NCI-H526 (cell line): ENCODE measurements at regions not wholly inside any gene's neighbourhood (a gene's known extent, or its start where the extent isn't known, plus 50 kb on each side); places are given as distances from the start of the nearest gene placed in this dataset.

Experiments used
- DNase-seq, 2 experiments: peaks; one replicate each; lab custom pipeline; 2025; lab: John Stamatoyannopoulos, UW

- DNase-seq: no peak
Observed at GRCh38 chr1:37277366-37277765, 197.0 kb upstream of the ZC3H12A start.

- DNase-seq: no peak
Observed at GRCh38 chr1:37281354-37281753, 193.0 kb upstream of the ZC3H12A start.

- DNase-seq: no peak
Observed at GRCh38 chr1:37282764-37283163, 191.6 kb upstream of the ZC3H12A start.

GRCh38 chr1:37284053-37284452 is 190.3 kb upstream of the ZC3H12A start:
- no peak for DNase-seq

GRCh38 chr1:37286881-37287280 is 187.5 kb upstream of the ZC3H12A start:
- DNase-seq: no peak

- no peak for DNase-seq
Observed at GRCh38 chr1:37288900-37289299, 185.5 kb upstream of the ZC3H12A start.

GRCh38 chr1:37290718-37291117 is 183.7 kb upstream of the ZC3H12A start:
- DNase-seq: no peak

GRCh38 chr1:37292789-37293188 is 181.6 kb upstream of the ZC3H12A start:
- DNase-seq: no peak

GRCh38 chr1:37294096-37294495 is 180.3 kb upstream of the ZC3H12A start:
- DNase-seq: no peak

- DNase-seq: no peak
Observed at GRCh38 chr1:37294529-37294928, 179.9 kb upstream of the ZC3H12A start.

GRCh38 chr1:37298769-37299168 is 175.6 kb upstream of the ZC3H12A start:
- DNase-seq: no peak

GRCh38 chr1:37299216-37299615 is 175.2 kb upstream of the ZC3H12A start:
- no peak for DNase-seq

GRCh38 chr1:37303884-37304574 is 170.4 kb upstream of the ZC3H12A start:
- DNase-seq: no peak

- DNase-seq: no peak
Observed at GRCh38 chr1:37305108-37305507, 169.3 kb upstream of the ZC3H12A start.

GRCh38 chr1:37305841-37306240 is 168.5 kb upstream of the ZC3H12A start:
- DNase-seq: no peak

- no peak for DNase-seq
Observed at GRCh38 chr1:37306461-37306860, 167.9 kb upstream of the ZC3H12A start.

GRCh38 chr1:37306871-37307270 is 167.5 kb upstream of the ZC3H12A start:
- DNase-seq: no peak

- DNase-seq: peak in 1 of 2 experiments; percentile 18
Observed at GRCh38 chr1:37308031-37308960, 166.1 kb upstream of the ZC3H12A start.

GRCh38 chr1:37309574-37309973 is 164.8 kb upstream of the ZC3H12A start:
- no peak for DNase-seq

- DNase-seq: no peak
Observed at GRCh38 chr1:37310064-37310463, 164.3 kb upstream of the ZC3H12A start.

- no peak for DNase-seq
Observed at GRCh38 chr1:37315371-37315846, 159.0 kb upstream of the ZC3H12A start.

- no peak for DNase-seq
Observed at GRCh38 chr1:37317870-37318467, 156.4 kb upstream of the ZC3H12A start.

GRCh38 chr1:37318490-37318889 is 155.9 kb upstream of the ZC3H12A start:
- no peak for DNase-seq
